ENCODE measurements at regions not wholly inside any gene's neighbourhood (a gene's known extent, or its start where the extent isn't known, plus 50 kb on each side); places are given as distances from the start of the nearest gene placed in this dataset.

DNA sequence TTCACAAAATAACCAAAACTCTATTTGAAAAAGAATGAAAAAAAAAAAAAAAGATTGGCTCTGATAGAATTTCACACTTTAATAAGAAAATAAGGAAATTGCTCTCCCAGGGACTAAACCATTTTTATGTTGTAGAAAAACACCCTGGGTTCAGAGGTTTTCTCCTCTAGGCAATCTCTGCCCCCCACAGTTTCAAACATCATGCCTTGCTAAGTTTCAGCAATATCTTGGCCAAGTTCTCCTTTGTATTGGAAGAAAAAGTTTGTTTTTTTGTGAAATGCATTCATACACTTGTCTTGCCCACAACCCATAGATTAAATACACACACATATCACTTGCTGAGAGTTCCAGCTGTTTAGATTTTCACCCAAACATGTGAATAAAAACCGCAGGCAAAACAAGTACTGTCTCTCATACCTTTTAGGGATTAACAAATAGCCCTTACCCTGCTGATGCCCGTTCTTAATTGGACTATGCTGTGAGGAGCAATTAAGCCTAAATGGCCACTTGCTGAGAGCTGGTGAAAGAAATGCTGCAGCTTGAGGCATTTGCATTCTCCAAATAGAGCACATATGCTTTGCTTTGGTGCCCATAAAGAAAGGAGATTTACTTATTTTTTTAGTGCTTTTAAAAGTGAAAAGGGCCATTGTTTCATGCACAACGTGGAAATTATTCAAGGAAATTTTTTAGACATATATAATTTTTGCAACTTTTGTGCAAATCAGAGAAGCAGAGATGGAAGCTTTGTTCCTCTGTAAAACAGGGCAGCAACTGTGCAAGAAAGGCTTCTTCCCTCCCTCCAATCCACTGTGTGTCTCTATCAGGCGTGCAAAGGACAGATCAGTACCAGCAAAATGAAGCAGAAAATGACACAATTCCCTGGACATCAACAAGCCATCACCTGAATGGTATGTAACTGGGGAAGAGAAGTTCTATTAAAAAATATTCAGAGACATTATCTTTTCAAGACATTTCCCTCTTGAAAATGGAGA lies 262.4 kb upstream of the KIF2A start (continued):
- TF ChIP-seq, protein P1, sequence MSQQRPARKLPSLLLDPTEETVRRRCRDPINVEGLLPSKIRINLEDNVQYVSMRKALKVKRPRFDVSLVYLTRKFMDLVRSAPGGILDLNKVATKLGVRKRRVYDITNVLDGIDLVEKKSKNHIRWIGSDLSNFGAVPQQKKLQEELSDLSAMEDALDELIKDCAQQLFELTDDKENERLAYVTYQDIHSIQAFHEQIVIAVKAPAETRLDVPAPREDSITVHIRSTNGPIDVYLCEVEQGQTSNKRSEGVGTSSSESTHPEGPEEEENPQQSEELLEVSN (IDR thresholded peaks at IDR 0.05): no peak
- TF ChIP-seq FOSL1 (IDR thresholded peaks at IDR 0.05; ENCODE audit: insufficient read depth, low read depth, low read length) (no peak), JUN (IDR thresholded peaks at IDR 0.05; ENCODE audit: low read depth, low read length) (no peak), SRF (IDR thresholded peaks at IDR 0.05; ENCODE audit: low read depth, low read length) (no peak; the same call in 1 of the 2 replicates), CTBP2 (IDR thresholded peaks at IDR 0.05; ENCODE audit: borderline replicate concordance, insufficient read depth, insufficient read length, low read length) (no peak), KDM4A (IDR thresholded peaks at IDR 0.05; ENCODE audit: low read depth, low read length, severe bottlenecking) (no peak), SIN3A (conservative IDR thresholded peaks at IDR 0.05 in 1 of 2, IDR thresholded peaks at IDR 0.05 in 1 of 2; ENCODE audit: low read depth in 1 of 2, low read length in 2 of 2) (no peak), SIRT6 (IDR thresholded peaks at IDR 0.05; ENCODE audit: low read length) (no peak), KDM5A (IDR thresholded peaks at IDR 0.05; ENCODE audit: low read length) (no peak), RXRA (IDR thresholded peaks at IDR 0.05; ENCODE audit: insufficient read depth, low read depth, low read length) (no peak), GABPA (IDR thresholded peaks at IDR 0.05; ENCODE audit: borderline replicate concordance, insufficient read depth, low read length) (no peak), NANOG (IDR thresholded peaks at IDR 0.05; ENCODE audit: insufficient read depth, low read depth, low read length, poor library complexity, severe bottlenecking) (peak; percentile 99), RAD21 (IDR thresholded peaks at IDR 0.05 in 1 of 2, conservative IDR thresholded peaks at IDR 0.05 in 1 of 2; ENCODE audit: low read depth in 2 of 2, low read length in 2 of 2) (no peak), CHD1 (IDR thresholded peaks at IDR 0.05; ENCODE audit: low read depth, low read length) (no peak), HDAC6 (IDR thresholded peaks at IDR 0.05; ENCODE audit: low read depth, low read length) (no peak), TEAD4 (IDR thresholded peaks at IDR 0.05; ENCODE audit: low read depth, low read length) (peak; percentile 67; the same call in 1 of the 2 replicates), SP2 (IDR thresholded peaks at IDR 0.05; ENCODE audit: low read length) (no peak), EGR1 (IDR thresholded peaks at IDR 0.05; ENCODE audit: borderline replicate concordance, low read depth, low read length) (no peak), EZH2 (IDR thresholded peaks at IDR 0.05; ENCODE audit: low read depth, low read length, severe bottlenecking) (no peak), YY1 (IDR thresholded peaks at IDR 0.05; ENCODE audit: low read depth, low read length) (no peak), POLR2A (IDR thresholded peaks at IDR 0.05; ENCODE audit: control extremely low read depth in 1 of 2, low read depth in 2 of 2, low read length in 2 of 2) (no peak), USF2 (IDR thresholded peaks at IDR 0.05; ENCODE audit: low read length) (no peak)
